ENCODE measurements at regions not wholly inside any gene's neighbourhood (a gene's known extent, or its start where the extent isn't known, plus 50 kb on each side); places are given as distances from the start of the nearest gene placed in this dataset.

DNA sequence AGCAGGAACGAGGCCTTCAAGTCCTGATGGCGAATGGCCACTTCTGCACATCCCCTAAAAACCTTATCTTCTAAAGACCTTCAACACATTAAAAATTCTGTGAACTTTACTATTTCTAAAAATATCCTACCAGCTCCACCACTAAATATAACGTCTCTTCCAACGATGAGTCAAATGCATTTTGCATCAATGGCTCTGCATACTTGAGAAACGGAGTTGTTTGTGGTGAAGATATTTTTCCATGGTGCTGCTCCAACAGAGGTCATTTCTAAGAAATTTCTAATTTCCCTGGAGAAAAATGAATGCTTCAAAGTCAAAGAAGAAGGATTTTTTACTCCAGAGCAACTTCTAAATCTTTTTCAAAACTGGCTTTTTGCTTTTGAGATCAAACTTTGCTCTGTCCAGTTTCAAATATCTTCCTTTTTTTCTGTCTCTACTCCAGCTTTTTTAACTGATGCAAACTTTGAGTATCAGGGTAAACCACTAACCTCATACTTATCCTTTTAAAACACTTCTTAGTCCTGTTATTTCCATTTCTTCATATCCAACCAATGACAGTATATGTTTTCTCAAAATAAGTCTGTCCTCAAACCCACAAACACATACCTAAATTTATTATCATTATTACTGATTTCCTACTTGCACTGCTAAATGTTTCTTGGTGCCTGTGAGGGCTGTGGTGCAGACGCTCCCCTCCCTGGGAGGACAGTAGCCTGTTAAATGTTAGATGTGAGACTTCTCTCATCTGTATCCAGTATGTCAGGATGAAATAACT, 258.1 kb downstream of the KLF6 start:
- TF ChIP-seq MXI1 (IDR thresholded peaks at IDR 0.05; ENCODE audit: borderline replicate concordance, low read depth, low read length) (no peak), FOS (IDR thresholded peaks at IDR 0.05; ENCODE audit: low read depth, low read length) (peak; percentile 42; the same call in 1 of the 2 replicates)
- TF ChIP-seq, protein P1, sequence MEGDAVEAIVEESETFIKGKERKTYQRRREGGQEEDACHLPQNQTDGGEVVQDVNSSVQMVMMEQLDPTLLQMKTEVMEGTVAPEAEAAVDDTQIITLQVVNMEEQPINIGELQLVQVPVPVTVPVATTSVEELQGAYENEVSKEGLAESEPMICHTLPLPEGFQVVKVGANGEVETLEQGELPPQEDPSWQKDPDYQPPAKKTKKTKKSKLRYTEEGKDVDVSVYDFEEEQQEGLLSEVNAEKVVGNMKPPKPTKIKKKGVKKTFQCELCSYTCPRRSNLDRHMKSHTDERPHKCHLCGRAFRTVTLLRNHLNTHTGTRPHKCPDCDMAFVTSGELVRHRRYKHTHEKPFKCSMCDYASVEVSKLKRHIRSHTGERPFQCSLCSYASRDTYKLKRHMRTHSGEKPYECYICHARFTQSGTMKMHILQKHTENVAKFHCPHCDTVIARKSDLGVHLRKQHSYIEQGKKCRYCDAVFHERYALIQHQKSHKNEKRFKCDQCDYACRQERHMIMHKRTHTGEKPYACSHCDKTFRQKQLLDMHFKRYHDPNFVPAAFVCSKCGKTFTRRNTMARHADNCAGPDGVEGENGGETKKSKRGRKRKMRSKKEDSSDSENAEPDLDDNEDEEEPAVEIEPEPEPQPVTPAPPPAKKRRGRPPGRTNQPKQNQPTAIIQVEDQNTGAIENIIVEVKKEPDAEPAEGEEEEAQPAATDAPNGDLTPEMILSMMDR (conservative IDR thresholded peaks at IDR 0.05; ENCODE audit: low read depth, low read length), result no peak
